ENCODE measurements at regions not wholly inside any gene's neighbourhood (a gene's known extent, or its start where the extent isn't known, plus 50 kb on each side); places are given as distances from the start of the nearest gene placed in this dataset.

DNA sequence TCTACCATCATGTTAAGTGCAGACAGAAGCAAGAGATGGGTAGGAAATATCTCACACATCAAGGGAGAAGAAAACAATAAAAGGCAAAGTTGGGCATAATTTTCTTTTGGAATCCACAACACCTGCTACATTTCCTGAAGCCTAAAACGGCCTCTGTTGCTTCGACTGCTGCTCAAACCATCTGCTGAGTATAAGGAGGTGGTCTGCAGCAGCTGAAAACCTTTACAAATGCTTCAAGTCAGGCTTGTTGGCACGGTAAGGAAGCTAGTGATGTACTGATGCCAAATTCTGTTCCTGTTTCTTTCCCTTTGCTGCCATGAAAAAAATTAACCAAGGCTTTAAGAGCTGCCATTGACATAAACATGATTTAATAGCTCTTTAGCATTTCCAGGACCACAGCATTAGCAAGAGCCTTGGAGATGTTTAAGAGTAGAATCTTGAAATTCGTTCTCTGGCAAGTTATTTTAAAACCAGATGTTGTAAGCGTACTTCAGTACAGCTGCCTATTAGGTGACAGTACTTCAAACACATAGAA, 75.6 kb downstream of the DMRTA1 start:
- TF ChIP-seq POLR2AphosphoS5 (IDR thresholded peaks at IDR 0.05; ENCODE audit: borderline replicate concordance, low read depth, low read length) (no peak), EZH2 (IDR thresholded peaks at IDR 0.05) (no peak), FOXP2 (optimal IDR thresholded peaks at IDR 0.05; ENCODE audit: control extremely low read depth, extremely low read length, insufficient read depth) (no peak)
